Suprapubic skin (tissue), 4 donors: ENCODE measurements at regions not wholly inside any gene's neighbourhood (a gene's known extent, or its start where the extent isn't known, plus 50 kb on each side); places are given as distances from the start of the nearest gene placed in this dataset.

Experiments used
- DNase-seq, 2 donors: peaks; one replicate each; pipeline ENCODE4 v3.0.0-alpha.2; 2019; ENCODE audit warnings: low spot score in 2 of 2
- H3K27ac ChIP-seq: fragments of 200-600 bp; sonication (generic); one replicate; pipeline ENCODE4 v1.5.1; 2019
- H3K27me3 ChIP-seq: fragments of 200-600 bp; sonication (generic); one replicate; pipeline ENCODE4 v1.5.1; 2019
- H3K36me3 ChIP-seq: fragments of 200-600 bp; sonication (generic); one replicate; pipeline ENCODE4 v1.5.1; 2019
- H3K4me1 ChIP-seq: fragments of 200-600 bp; sonication (generic); one replicate; pipeline ENCODE4 v1.5.1; 2019
- H3K4me3 ChIP-seq: fragments of 200-600 bp; sonication (generic); one replicate; pipeline ENCODE4 v1.5.1; 2019; ENCODE audit warnings: mild to moderate bottlenecking
- H3K9me3 ChIP-seq: fragments of 200-600 bp; sonication (generic); one replicate; pipeline ENCODE4 v1.5.1; 2019
- EP300 ChIP-seq: sonication (generic); formaldehyde crosslinking; IDR thresholded peaks from one replicate; pipeline ENCODE4 v1.6.1; 2017; ENCODE audit warnings: antibody characterized with exemption
- POLR2A ChIP-seq, 2 donors: fragments of 450-650 bp; IDR thresholded peaks; one replicate each; pipeline ENCODE4 v1.6.1; 2017; ENCODE audit warnings: antibody characterized with exemption in 2 of 2, mild to moderate bottlenecking in 2 of 2, moderate library complexity in 2 of 2
- POLR2AphosphoS5 ChIP-seq, 3 donors: sonication (generic); formaldehyde crosslinking; IDR thresholded peaks; one replicate each; pipeline ENCODE4 v1.6.1; 2017; ENCODE audit warnings: antibody characterized with exemption in 3 of 3
- WGBS: methylation state at CpG from one replicate; pipeline ENCODE4 v1.1.5; 2018; 5-methylcytosine and 5-hydroxymethylcytosine counted together
- TF ChIP-seq, protein P1 (sequence below), 2 donors: fragments of 200-600 bp in 1 of 2; fragments of 450-650 bp in 1 of 2; sonication (generic) in 1 of 2; IDR thresholded peaks; one replicate each; pipeline ENCODE4 v1.5.1; 2016 to 2019; ENCODE audit warnings: antibody characterized with exemption in 2 of 2, mild to moderate bottlenecking in 1 of 2, moderate library complexity in 1 of 2

DNA sequence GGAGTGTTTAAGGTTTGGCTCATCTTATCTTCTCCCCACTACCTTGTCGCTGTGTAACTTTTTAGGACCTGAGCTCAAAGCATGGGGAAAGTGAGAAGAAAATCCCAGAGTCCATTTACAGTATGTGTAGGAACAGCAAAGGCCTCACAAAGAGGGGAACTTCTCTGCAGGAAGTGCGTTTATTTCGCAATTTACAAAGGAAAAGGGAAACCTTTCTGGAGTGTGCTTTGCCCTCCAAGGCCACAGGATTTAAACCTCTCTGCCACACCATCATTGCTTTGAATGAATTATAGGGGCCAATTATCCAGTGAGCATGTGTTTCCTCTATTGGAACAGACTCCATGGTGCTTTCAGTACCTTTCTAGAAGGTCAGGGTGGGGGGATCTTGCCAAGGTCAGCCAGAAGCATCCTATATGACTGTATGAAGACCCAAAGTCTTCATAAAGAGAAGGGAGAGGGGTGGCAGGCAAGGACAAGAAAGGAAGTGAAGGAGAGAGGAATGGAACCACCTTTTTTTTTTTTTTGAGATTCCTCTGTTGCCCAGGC lies 68.1 kb upstream of the LMO2 start:
- Histone ChIP-seq H3K27ac (no peak overlapping the region), H3K27me3 (no peaks in the 10 kb centered on the region), H3K9me3 (no peaks in the 10 kb centered on the region), H3K36me3 (no peaks in the 10 kb centered on the region), H3K4me3 (no peak overlapping the region), H3K4me1 (no peaks in the 10 kb centered on the region)
- TF ChIP-seq EP300 (no peak), POLR2AphosphoS5 (IDR thresholded peaks at IDR 0.05) (no peak), POLR2A (IDR thresholded peaks at IDR 0.05) (no peak)
- TF ChIP-seq, protein P1, sequence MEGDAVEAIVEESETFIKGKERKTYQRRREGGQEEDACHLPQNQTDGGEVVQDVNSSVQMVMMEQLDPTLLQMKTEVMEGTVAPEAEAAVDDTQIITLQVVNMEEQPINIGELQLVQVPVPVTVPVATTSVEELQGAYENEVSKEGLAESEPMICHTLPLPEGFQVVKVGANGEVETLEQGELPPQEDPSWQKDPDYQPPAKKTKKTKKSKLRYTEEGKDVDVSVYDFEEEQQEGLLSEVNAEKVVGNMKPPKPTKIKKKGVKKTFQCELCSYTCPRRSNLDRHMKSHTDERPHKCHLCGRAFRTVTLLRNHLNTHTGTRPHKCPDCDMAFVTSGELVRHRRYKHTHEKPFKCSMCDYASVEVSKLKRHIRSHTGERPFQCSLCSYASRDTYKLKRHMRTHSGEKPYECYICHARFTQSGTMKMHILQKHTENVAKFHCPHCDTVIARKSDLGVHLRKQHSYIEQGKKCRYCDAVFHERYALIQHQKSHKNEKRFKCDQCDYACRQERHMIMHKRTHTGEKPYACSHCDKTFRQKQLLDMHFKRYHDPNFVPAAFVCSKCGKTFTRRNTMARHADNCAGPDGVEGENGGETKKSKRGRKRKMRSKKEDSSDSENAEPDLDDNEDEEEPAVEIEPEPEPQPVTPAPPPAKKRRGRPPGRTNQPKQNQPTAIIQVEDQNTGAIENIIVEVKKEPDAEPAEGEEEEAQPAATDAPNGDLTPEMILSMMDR (IDR thresholded peaks at IDR 0.05): no peak
- WGBS: 85% methylated on average over 3 of the region's 3 CpGs
- DNase-seq: no peak

DNA sequence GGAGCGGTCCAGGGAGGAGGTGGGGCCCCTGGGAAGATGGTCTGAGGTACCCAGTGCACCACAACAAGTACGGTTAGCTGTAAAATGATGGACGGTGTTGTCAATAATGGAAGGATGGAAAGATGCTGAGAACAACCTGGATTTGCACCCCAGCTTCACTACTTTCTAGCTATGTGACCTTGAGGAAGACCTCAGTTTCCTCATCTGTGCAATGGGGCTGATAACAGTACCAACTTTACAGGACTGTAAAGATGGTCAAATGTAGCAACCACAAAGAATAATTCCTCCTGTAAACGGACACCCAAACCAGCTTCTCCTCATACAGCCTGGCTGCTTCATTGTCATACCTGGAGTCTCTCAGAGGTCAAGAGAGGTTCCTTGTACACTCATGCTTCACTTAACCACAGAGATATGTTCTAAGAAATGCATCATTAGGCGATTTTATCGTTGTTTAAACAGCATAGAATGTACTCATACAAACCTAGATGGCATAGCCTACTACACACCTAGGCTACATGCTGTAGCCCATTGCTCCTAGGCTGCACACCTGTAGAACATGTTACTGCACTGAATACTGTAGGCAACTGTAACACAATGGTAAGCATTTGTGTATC lies 65.5 kb upstream of the LMO2 start:
- Histone ChIP-seq H3K27ac (no peak overlapping the region), H3K36me3 (no peaks in the 10 kb centered on the region), H3K4me1 (no peaks in the 10 kb centered on the region), H3K9me3 (no peaks in the 10 kb centered on the region), H3K27me3 (no peaks in the 10 kb centered on the region), H3K4me3 (no peak overlapping the region)
- TF ChIP-seq POLR2A (IDR thresholded peaks at IDR 0.05) (no peak), POLR2AphosphoS5 (IDR thresholded peaks at IDR 0.05) (no peak), EP300 (no peak)
- TF ChIP-seq, protein P1 (IDR thresholded peaks at IDR 0.05): no peak
- no peak for DNase-seq
- 77% methylated on average over 6 of the region's 6 CpGs for WGBS

DNA sequence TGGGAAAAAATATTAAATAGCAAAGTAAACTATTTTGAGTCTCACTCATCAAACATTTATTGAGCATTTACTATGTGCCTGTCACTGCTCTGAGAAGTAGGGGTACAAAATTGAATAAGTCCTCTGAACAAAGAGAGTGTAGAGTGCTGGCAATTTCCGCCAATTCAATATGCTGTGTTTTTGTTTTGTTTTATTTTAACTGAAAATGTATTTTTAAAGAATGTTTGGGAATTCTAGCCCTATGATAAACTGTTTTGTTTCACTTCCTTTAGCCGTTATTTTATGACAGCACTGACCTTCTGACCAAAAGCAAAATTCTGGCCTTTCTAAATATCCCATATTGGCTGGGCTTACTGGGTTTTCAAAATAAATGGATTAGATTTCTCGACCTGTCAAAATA lies 64.7 kb upstream of the LMO2 start:
- DNase-seq: no peak
- Histone ChIP-seq H3K36me3 (no peaks in the 10 kb centered on the region), H3K27me3 (no peaks in the 10 kb centered on the region), H3K4me3 (no peak overlapping the region), H3K27ac (no peak overlapping the region), H3K9me3 (no peaks in the 10 kb centered on the region), H3K4me1 (no peaks in the 10 kb centered on the region)
- WGBS: 89% methylated on average over 3 of the region's 3 CpGs
- TF ChIP-seq POLR2A (IDR thresholded peaks at IDR 0.05) (no peak), EP300 (no peak), POLR2AphosphoS5 (IDR thresholded peaks at IDR 0.05) (no peak)
- TF ChIP-seq, protein P1 (IDR thresholded peaks at IDR 0.05): no peak

DNA sequence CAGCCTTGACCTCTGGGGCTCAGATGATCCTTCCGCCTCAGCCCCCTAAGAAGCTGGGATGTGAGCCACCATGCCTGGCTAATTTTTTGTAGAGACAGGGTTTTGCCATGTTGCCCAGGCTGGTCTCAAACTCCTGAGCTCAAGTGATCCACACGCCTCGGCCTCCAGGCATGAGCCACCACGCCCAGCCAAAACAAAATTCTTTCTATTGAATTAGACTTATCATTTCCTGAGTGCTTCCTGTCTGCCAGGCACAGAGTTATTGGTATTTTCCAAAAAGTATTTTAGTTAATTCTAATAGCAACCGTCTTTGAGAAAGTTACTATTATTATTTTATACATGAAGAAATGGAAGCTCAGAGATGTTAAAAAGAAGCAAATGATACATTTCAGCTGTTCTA lies 61.4 kb upstream of the LMO2 start:
- Histone ChIP-seq H3K4me3 (no peak overlapping the region), H3K36me3 (no peaks in the 10 kb centered on the region), H3K27ac (no peak overlapping the region), H3K27me3 (no peaks in the 10 kb centered on the region), H3K4me1 (no peaks in the 10 kb centered on the region), H3K9me3 (no peaks in the 10 kb centered on the region)
- TF ChIP-seq POLR2A (IDR thresholded peaks at IDR 0.05) (no peak), POLR2AphosphoS5 (IDR thresholded peaks at IDR 0.05) (no peak)
- TF ChIP-seq, protein P1 (IDR thresholded peaks at IDR 0.05): no peak
- no peak for DNase-seq
- WGBS: 45% methylated on average over 5 of the region's 5 CpGs

DNA sequence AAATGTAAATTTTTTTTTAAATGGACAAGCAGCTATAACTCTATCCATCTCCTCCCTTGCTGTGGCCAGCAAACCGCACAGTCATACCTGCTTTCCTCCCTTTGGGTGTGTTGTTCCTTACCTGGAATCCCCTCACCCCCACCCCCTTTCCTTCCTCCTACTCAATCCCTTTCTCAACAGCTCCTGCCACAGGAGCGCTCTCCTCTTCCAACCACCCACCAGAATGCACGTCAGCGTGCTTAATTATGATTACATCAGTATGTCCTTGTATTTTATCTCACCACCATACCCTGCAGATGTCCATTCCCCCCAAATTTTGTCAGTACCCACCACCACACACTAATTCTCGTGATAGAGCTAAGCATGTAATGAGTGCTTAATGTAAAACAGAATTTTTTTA lies 60.9 kb upstream of the LMO2 start:
- Histone ChIP-seq H3K4me3 (no peak overlapping the region), H3K4me1 (no peaks in the 10 kb centered on the region), H3K27me3 (no peaks in the 10 kb centered on the region), H3K9me3 (no peaks in the 10 kb centered on the region), H3K27ac (no peak overlapping the region), H3K36me3 (no peaks in the 10 kb centered on the region)
- 75% methylated on average over 5 of the region's 5 CpGs for WGBS
- TF ChIP-seq POLR2AphosphoS5 (IDR thresholded peaks at IDR 0.05) (no peak), POLR2A (IDR thresholded peaks at IDR 0.05) (no peak), EP300 (no peak)
- TF ChIP-seq, protein P1 (IDR thresholded peaks at IDR 0.05): no peak
- DNase-seq: no peak
